ENCODE measurements at regions not wholly inside any gene's neighbourhood (a gene's known extent, or its start where the extent isn't known, plus 50 kb on each side); places are given as distances from the start of the nearest gene placed in this dataset.

DNA sequence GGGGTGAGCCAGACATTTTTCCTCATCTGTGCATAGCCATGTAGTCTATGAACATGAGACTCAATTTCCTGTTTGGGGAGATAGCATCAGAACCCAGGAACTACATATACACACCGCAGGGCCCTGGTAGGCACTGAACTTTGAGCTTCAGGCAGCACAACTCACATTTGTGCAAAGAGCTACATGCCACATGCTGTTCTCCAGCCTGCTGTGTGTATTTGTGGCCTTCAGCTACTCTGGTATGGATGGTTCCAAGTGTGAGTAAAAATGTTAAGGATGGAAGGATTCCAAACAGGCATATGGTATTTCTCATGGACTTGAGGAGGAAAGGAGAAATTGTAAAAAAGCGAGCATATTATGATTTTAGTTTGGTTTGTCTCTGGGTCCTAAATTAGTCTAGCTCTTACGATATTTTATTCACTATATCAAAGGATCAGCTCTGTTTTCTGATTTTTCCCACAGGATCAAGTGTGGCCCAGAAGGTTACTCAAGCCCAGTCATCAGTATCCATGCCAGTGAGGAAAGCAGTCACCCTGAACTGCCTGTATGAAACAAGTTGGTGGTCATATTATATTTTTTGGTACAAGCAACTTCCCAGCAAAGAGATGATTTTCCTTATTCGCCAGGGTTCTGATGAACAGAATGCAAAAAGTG lies 422.4 kb upstream of the OR4E1 start:
- Histone ChIP-seq H3K9ac (ENCODE audit: low read depth in 1 of 2, low read length in 2 of 2) (no peak overlapping the region), H3K4me1 (ENCODE audit: control insufficient read depth in 1 of 2, insufficient read depth in 2 of 2, low read length in 2 of 2) (peaks cover 0 to 4% of the 10 kb centered on the region in 2 donors), H3K27ac (ENCODE audit: low read depth, low read length) (no peak overlapping the region), H3K4me3 (ENCODE audit: low read depth in 1 of 2, low read length in 2 of 2) (no peak overlapping the region), H3K27me3 (ENCODE audit: control insufficient read depth in 1 of 2, insufficient read depth in 2 of 2, low read length in 2 of 2) (no peaks in the 10 kb centered on the region), H3K36me3 (ENCODE audit: control insufficient read depth in 1 of 2, insufficient read depth in 2 of 2, low read length in 2 of 2) (no peaks in the 10 kb centered on the region), H3K9me3 (ENCODE audit: control insufficient read depth in 1 of 2, low read length in 2 of 2) (no peaks in the 10 kb centered on the region)

DNA sequence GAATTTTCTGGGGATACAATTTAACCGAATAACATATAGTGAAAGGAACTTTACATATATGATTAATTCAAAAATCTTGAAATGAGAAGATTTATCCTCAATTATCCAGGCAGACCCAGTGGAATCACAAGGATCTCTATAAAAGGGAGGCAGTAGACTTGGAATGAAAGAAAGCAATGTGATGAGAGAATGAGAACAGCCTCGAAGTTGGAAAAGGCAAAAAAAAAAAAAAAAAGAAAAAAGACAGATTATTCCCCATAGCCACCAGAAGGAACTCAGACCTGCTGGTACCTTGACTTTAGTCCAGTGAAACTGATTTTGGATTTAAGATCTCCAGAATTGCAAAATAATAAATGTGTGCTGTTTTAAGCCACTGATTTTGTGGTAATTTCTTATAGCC lies 416.3 kb upstream of the OR4E1 start:
- H3K36me3 ChIP-seq (ENCODE audit: control insufficient read depth in 1 of 2, insufficient read depth in 2 of 2, low read length in 2 of 2) = no peaks in the 10 kb centered on the region
- H3K9ac ChIP-seq (ENCODE audit: low read depth in 1 of 2, low read length in 2 of 2) = no peak overlapping the region
- no peaks in the 10 kb centered on the region for H3K9me3 ChIP-seq (ENCODE audit: control insufficient read depth in 1 of 2, low read length in 2 of 2)
- H3K27me3 ChIP-seq (ENCODE audit: control insufficient read depth in 1 of 2, insufficient read depth in 2 of 2, low read length in 2 of 2) = no peaks in the 10 kb centered on the region
- H3K4me1 ChIP-seq (ENCODE audit: control insufficient read depth in 1 of 2, insufficient read depth in 2 of 2, low read length in 2 of 2) = no peaks in the 10 kb centered on the region
- no peak overlapping the region for H3K27ac ChIP-seq (ENCODE audit: low read depth, low read length)
- H3K4me3 ChIP-seq (ENCODE audit: low read depth in 1 of 2, low read length in 2 of 2) = no peak overlapping the region

DNA sequence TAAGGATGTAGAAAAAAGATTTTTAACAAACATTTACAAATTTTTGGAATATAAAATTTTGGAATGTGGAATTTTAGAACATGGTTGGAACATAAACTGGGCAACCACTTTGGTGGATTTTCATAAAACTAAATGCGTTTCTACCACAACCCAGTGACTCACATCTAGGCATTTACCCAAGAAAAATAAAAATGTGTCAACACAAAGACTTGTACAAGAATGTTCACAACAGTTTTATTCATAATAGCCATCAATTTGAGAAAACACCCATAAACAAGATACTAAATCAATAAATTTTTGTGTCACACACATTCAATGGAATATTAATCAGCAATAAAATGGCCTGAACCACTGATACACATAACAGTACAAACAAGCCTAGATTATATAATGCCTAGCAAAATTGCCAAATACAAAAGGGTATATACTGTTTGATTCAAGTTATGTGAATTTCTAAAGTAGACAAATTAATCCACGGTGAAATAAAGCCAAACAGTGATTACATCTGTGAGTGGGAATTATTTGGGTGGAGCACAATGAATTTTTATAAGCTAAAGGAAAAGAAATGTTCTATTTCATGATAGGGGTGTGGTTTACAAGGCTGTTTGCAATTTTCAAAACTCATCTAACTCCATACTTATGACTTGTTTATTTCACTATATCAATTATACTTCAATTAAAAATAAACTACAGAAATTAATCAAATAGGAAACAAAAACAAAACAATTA lies 415.2 kb upstream of the OR4E1 start:
- H3K4me3 ChIP-seq (ENCODE audit: low read depth in 1 of 2, low read length in 2 of 2) = no peak overlapping the region
- no peaks in the 10 kb centered on the region for H3K4me1 ChIP-seq (ENCODE audit: control insufficient read depth in 1 of 2, insufficient read depth in 2 of 2, low read length in 2 of 2)
- no peak overlapping the region for H3K27ac ChIP-seq (ENCODE audit: low read depth, low read length)
- H3K9me3 ChIP-seq (ENCODE audit: control insufficient read depth in 1 of 2, low read length in 2 of 2) = no peaks in the 10 kb centered on the region
- H3K36me3 ChIP-seq (ENCODE audit: control insufficient read depth in 1 of 2, insufficient read depth in 2 of 2, low read length in 2 of 2) = no peaks in the 10 kb centered on the region
- no peak overlapping the region for H3K9ac ChIP-seq (ENCODE audit: low read depth in 1 of 2, low read length in 2 of 2)
- H3K27me3 ChIP-seq (ENCODE audit: control insufficient read depth in 1 of 2, insufficient read depth in 2 of 2, low read length in 2 of 2) = no peaks in the 10 kb centered on the region

DNA sequence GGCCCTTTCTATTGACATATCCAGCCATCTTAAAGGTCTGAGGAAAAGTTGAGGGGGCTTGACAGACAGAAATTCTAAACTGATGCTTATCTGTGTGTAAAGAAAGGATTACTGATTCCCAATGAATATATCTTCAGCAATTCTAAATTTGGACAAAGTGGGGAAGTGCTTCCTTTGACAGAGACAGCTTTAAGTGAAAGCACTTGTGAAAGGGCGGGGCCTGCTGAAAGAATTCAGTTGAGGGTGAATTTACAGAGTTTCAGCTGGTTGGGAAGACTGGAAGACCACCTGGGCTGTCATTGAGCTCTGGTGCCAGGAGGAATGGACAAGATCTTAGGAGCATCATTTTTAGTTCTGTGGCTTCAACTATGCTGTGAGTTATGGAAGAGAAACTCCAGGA lies 412.5 kb upstream of the OR4E1 start:
- H3K4me1 ChIP-seq (ENCODE audit: control insufficient read depth in 1 of 2, insufficient read depth in 2 of 2, low read length in 2 of 2) = no peaks in the 10 kb centered on the region
- no peaks in the 10 kb centered on the region for H3K36me3 ChIP-seq (ENCODE audit: control insufficient read depth in 1 of 2, insufficient read depth in 2 of 2, low read length in 2 of 2)
- H3K27me3 ChIP-seq (ENCODE audit: control insufficient read depth in 1 of 2, insufficient read depth in 2 of 2, low read length in 2 of 2) = no peaks in the 10 kb centered on the region
- no peak overlapping the region for H3K4me3 ChIP-seq (ENCODE audit: low read depth in 1 of 2, low read length in 2 of 2)
- no peak overlapping the region for H3K27ac ChIP-seq (ENCODE audit: low read depth, low read length)
- no peak overlapping the region for H3K9ac ChIP-seq (ENCODE audit: low read depth in 1 of 2, low read length in 2 of 2)
- H3K9me3 ChIP-seq (ENCODE audit: control insufficient read depth in 1 of 2, low read length in 2 of 2) = no peaks in the 10 kb centered on the region

DNA sequence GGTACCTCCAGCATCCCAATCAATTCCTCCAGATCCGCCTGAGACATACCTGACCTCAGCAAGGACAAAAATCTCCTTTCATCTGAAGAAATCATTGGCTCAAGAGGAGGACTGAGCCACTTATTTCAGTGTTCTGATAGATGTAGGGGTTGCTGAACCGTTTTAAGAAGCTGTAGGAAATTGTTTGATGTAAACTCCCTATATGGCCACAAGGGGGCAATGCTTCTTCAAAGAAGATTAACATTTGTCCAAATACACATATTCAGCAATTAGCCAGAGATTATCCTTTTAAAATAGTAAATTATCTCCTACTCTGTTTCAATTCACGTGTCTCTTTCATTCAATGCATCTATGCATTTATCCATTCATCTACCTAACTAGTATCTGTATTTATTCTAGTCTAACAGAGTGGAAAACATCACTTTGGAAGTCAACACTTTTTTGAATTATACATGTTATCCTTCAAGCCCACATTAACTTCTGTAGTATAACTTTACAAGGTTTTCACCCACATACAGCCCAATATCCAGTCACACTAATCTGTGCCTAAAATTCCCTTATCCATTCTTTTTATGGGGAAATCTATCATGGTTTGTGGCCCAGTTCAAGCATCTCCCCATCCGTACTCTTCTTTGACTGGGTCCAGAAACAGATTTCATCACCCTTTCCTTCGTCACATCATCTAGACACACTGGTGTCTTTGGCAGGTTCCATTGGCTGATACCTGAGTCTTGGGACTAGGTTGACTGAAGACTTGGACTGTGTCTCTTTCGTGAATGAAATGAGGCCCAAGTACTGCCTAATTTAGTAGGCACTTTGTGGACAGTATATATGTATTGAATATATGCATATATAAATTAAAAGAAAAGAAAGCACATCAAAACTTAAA lies 411.0 kb upstream of the OR4E1 start:
- no peak overlapping the region for H3K4me3 ChIP-seq (ENCODE audit: low read depth in 1 of 2, low read length in 2 of 2)
- no peaks in the 10 kb centered on the region for H3K9me3 ChIP-seq (ENCODE audit: control insufficient read depth in 1 of 2, low read length in 2 of 2)
- no peak overlapping the region for H3K27ac ChIP-seq (ENCODE audit: low read depth, low read length)
- no peaks in the 10 kb centered on the region for H3K4me1 ChIP-seq (ENCODE audit: control insufficient read depth in 1 of 2, insufficient read depth in 2 of 2, low read length in 2 of 2)
- no peak overlapping the region for H3K9ac ChIP-seq (ENCODE audit: low read depth in 1 of 2, low read length in 2 of 2)
- H3K27me3 ChIP-seq (ENCODE audit: control insufficient read depth in 1 of 2, insufficient read depth in 2 of 2, low read length in 2 of 2) = no peaks in the 10 kb centered on the region
- H3K36me3 ChIP-seq (ENCODE audit: control insufficient read depth in 1 of 2, insufficient read depth in 2 of 2, low read length in 2 of 2) = no peaks in the 10 kb centered on the region

DNA sequence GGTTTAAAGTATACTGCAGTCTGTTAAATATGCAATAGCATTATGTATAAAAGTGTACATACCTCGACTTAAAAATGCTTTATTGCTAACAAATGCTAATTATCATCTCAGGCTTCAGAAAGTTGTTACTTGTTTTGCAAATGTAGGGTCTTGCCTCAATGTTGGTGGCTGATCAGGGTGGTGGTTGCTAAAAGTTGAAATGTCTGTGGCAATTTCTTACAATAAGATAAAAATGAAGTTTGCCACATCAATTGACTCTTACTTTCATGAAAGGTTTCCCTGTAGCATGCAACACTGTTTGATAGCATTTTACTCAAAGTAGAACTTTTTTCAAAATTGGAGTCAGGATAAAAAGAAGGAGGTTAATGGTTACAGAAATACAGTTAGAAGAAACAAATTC lies 407.7 kb upstream of the OR4E1 start:
- no peak overlapping the region for H3K4me3 ChIP-seq (ENCODE audit: low read depth in 1 of 2, low read length in 2 of 2)
- no peak overlapping the region for H3K9ac ChIP-seq (ENCODE audit: low read depth in 1 of 2, low read length in 2 of 2)
- H3K27me3 ChIP-seq (ENCODE audit: control insufficient read depth in 1 of 2, insufficient read depth in 2 of 2, low read length in 2 of 2) = no peaks in the 10 kb centered on the region
- H3K4me1 ChIP-seq (ENCODE audit: control insufficient read depth in 1 of 2, insufficient read depth in 2 of 2, low read length in 2 of 2) = no peaks in the 10 kb centered on the region
- H3K27ac ChIP-seq (ENCODE audit: low read depth, low read length) = no peak overlapping the region
- H3K9me3 ChIP-seq (ENCODE audit: control insufficient read depth in 1 of 2, low read length in 2 of 2) = no peaks in the 10 kb centered on the region
- H3K36me3 ChIP-seq (ENCODE audit: control insufficient read depth in 1 of 2, insufficient read depth in 2 of 2, low read length in 2 of 2) = no peaks in the 10 kb centered on the region

DNA sequence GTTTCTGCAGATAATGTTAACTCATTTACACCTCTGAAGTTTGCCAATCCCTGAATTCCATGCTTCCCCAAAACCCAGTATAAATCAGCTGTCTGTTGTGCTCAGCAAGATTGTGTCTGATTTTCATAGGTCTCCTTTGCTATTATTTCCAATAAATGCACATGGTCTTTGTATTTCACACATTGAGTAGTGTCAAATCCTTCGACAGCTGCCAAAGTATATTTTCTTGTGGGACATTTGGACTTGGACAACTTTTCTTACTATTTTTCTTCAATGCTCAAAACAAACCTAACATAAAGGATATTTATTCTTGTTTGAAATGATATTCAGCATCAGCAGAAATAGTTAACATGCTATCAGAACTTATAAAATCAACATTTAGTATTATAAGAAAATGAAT lies 406.1 kb upstream of the OR4E1 start:
- Histone ChIP-seq H3K36me3 (ENCODE audit: control insufficient read depth in 1 of 2, insufficient read depth in 2 of 2, low read length in 2 of 2) (no peaks in the 10 kb centered on the region), H3K27ac (ENCODE audit: low read depth, low read length) (no peak overlapping the region), H3K4me3 (ENCODE audit: low read depth in 1 of 2, low read length in 2 of 2) (no peak overlapping the region), H3K4me1 (ENCODE audit: control insufficient read depth in 1 of 2, insufficient read depth in 2 of 2, low read length in 2 of 2) (no peaks in the 10 kb centered on the region), H3K9me3 (ENCODE audit: control insufficient read depth in 1 of 2, low read length in 2 of 2) (no peaks in the 10 kb centered on the region), H3K9ac (ENCODE audit: low read depth in 1 of 2, low read length in 2 of 2) (no peak overlapping the region), H3K27me3 (ENCODE audit: control insufficient read depth in 1 of 2, insufficient read depth in 2 of 2, low read length in 2 of 2) (no peaks in the 10 kb centered on the region)

DNA sequence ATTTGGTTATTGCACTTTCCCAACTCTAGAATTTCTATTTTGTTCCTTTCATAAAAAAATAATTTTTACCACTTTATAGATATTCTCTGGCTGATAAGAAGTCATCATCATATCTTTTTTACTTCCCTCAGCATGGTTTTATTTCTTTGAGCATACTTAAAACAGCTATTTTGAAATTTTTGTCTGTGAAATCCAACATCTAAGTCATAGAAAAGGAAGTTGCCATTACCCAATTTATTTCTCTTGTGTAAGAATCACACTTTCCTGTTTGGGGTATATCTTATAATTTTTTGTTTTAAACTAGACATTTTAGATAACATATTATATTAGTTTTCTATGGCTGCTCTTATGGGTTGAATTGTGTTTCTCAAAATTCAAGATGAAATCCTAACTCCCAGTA lies 400.2 kb upstream of the OR4E1 start:
- no peak overlapping the region for H3K9ac ChIP-seq (ENCODE audit: low read depth in 1 of 2, low read length in 2 of 2)
- H3K27me3 ChIP-seq (ENCODE audit: control insufficient read depth in 1 of 2, insufficient read depth in 2 of 2, low read length in 2 of 2) = no peaks in the 10 kb centered on the region
- H3K27ac ChIP-seq (ENCODE audit: low read depth, low read length) = no peak overlapping the region
- H3K9me3 ChIP-seq (ENCODE audit: control insufficient read depth in 1 of 2, low read length in 2 of 2) = no peaks in the 10 kb centered on the region
- H3K4me3 ChIP-seq (ENCODE audit: low read depth in 1 of 2, low read length in 2 of 2) = no peak overlapping the region
- H3K4me1 ChIP-seq (ENCODE audit: control insufficient read depth in 1 of 2, insufficient read depth in 2 of 2, low read length in 2 of 2) = no peaks in the 10 kb centered on the region
- H3K36me3 ChIP-seq (ENCODE audit: control insufficient read depth in 1 of 2, insufficient read depth in 2 of 2, low read length in 2 of 2) = no peaks in the 10 kb centered on the region

GRCh38 chr14:22071006-22071405 lies 397.4 kb upstream of the OR4E1 start:
- Histone ChIP-seq H3K27ac (ENCODE audit: low read depth, low read length) (no peak overlapping the region), H3K4me3 (ENCODE audit: low read depth in 1 of 2, low read length in 2 of 2) (peak overlapping the region in 1 of 2 donors; percentile 25), H3K9ac (ENCODE audit: low read depth in 1 of 2, low read length in 2 of 2) (no peak overlapping the region), H3K36me3 (ENCODE audit: control insufficient read depth in 1 of 2, insufficient read depth in 2 of 2, low read length in 2 of 2) (no peaks in the 10 kb centered on the region), H3K9me3 (ENCODE audit: control insufficient read depth in 1 of 2, low read length in 2 of 2) (no peaks in the 10 kb centered on the region), H3K4me1 (ENCODE audit: control insufficient read depth in 1 of 2, insufficient read depth in 2 of 2, low read length in 2 of 2) (no peaks in the 10 kb centered on the region), H3K27me3 (ENCODE audit: control insufficient read depth in 1 of 2, insufficient read depth in 2 of 2, low read length in 2 of 2) (peaks cover 0 to 5% of the 10 kb centered on the region in 2 donors)

All from duodenal mucosa (tissue), 2 donors.